ENCODE measurements at regions not wholly inside any gene's neighbourhood (a gene's known extent, or its start where the extent isn't known, plus 50 kb on each side); places are given as distances from the start of the nearest gene placed in this dataset.

DNA sequence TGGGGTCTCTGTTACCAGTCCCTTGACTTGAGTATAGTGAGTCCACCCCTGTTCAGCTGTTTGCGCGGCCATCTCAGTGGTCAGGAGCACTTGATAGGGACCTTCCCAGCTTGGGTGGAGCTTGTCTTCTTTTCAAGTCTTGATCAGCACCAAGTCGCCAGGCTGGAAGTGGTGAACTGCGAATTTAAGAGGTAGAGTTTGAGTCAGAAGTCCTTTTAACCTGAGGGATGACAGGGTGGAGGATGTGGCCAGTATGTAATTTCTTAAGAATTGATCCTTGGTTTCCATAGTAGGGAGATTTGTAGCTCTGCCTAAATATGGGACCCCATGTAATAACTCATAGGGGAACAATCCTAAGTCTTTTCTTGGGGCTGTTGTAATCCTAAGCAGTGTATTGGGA is 86.3 kb upstream of the XCR1 start:
- DNase-seq (ENCODE audit: low spot score): no peak

- no peak for DNase-seq (ENCODE audit: low spot score)
Measured at GRCh38 chr3:46112984-46113383, 85.7 kb upstream of the XCR1 start.

GRCh38 chr3:46112296-46112695 is 85.0 kb upstream of the XCR1 start:
- DNase-seq (ENCODE audit: low spot score): no peak

DNA sequence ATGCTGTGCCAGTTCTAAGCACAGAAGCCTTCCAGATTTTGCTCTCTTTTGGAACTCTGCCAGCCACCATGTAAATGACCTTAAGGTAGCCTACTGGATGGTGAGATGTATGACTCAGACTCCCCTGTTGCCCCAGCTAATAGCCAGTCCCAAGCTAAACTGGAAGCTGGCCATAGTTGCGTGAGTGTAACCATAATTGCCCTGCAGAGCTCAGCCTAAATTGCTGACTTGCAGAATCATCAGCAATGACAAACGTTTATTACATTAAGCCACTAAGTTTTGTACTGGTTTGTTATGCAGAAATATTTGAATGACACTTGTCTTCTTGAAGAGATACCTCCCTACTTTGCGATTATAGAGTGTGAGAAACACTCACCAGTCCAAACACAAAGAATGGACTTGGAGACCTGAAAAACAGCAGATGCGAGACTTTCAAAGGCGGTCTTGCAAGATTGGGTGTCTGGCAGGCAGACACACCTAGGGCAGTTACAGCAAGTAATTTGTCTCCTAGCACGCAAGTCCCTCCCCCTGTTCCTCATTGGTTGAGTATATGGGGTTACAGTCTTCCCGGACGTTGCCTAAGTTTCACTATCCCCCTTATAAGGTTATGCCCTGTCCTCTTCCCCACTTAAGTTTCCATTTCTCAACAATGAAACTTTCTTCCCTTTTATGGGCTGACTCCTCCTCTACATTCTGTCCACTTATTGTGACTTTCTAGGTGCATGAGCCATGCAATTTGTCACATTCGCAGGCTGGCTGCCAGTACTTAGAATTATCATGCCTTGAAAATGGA is 83.6 kb upstream of the XCR1 start:
- no peak for DNase-seq (ENCODE audit: low spot score)

DNA sequence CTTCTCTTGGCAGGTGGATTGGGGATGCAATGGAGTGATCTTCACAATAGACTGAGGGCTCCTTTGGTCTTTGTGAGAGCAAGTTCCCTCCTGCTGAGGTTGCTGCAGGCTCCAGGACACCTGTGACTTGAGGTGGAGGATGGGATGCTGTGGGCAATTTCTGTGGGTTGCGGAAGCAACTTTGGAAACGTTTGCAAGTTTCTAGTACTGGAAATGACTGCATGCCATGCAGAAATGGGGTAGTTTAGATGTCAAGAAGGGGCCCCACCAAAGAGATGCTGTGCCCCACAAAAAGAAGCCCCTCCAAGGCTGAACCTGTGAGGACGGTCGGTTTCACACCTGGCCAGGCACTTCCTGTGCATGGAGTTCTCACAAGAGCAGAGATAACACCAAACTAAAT is 80.4 kb upstream of the XCR1 start:
- DNase-seq (ENCODE audit: low spot score): no peak

- DNase-seq (ENCODE audit: low spot score): no peak
Measured at GRCh38 chr3:46105306-46105919, 78.1 kb upstream of the XCR1 start.

- no peak for DNase-seq (ENCODE audit: low spot score)
Measured at GRCh38 chr3:46104706-46105105, 77.4 kb upstream of the XCR1 start.

GRCh38 chr3:46102780-46103130 is 75.5 kb upstream of the XCR1 start:
- DNase-seq (ENCODE audit: low spot score): no peak

- DNase-seq (ENCODE audit: low spot score): no peak
Measured at GRCh38 chr3:46102059-46102779, 74.9 kb upstream of the XCR1 start.

DNA sequence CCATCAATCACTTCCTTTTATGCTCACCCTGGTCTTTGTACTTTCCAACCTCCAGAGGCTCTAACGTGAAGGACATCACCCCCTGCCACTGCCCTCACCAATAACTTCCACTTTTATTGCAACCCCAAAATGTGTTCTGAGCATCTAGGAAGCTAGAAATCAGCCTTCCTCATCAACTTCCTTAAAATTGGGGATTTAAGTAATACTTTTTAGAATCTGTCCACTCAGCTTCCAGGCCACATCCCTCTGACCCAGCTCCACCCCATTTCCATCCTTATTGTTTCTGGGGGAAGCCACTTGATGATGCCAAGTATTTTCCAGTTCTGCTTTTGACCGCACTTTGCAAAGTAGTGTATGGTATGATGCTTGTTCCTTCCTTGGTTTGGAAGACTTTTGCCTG is 73.5 kb upstream of the XCR1 start:
- no peak for DNase-seq (ENCODE audit: low spot score)

DNA sequence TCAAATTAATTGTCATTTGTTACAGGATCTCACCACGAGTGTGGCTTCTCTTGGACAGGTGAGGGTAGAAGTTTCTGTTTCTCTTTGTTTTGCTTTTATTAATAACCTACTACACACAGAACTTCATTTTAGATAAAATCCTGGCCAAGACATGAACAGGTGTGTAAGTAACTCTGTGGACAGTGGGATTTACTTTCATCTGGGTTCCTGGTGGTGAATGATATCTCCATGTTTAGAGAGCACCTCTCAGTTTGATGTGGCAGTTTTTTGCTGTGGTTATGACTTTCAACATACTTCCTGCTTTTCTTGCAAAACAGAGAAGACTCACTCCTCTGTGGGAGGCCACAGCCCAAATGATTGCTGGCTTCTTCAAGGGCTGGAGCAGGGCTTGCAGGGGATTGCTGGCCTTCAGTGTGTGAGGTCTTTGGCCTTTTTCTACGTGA is 71.1 kb upstream of the XCR1 start:
- no peak for DNase-seq (ENCODE audit: low spot score)

DNA sequence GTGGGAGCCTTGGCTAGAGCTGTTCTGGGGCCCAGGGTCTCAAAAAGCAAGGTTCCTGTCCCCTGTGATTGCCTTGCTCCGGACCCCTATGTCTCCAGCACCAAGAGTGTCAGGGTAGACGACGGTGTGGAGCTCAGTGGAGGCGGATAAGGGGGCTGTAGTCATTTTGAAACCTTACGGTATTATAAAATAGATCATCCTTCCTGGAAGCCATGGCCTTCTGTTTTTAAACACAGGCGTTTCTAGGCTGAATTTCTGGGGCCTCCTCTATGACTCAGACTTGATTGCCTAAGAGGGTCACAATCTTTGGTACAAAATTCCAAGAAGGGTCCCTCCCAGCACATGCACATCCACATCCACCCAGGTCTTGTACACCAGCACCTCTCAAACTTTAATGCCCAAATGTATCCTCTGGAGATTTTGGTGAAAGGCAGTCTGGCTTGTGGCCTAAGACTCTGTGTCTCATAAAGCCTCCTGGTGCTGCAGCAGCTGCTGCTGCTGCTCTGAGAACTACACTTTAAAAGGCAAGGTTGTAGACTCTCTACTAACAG is 70.5 kb upstream of the XCR1 start:
- DNase-seq (ENCODE audit: low spot score): no peak

DNA sequence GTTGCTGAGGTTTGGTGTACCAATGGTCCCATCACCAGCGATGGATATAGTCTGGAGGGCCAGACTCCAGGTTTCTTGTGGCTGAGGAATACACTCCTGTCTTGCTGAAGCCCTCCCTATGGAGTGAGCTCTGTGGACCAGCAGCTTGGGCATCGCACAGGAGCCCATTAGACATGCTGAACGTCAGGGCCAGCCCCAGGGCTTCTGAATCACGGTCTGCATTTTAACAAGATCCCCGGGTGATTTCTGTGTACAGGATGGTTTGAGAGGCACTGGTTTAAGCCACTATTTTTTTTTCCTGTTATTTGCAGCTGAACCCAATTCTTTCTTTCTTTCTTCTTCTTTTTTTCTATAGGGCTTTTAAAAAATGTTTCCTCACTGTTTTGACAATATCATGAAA is 69.5 kb upstream of the XCR1 start:
- DNase-seq (ENCODE audit: low spot score): no peak

- DNase-seq (ENCODE audit: low spot score): no peak
Measured at GRCh38 chr3:46096336-46096735, 69.1 kb upstream of the XCR1 start.

DNA sequence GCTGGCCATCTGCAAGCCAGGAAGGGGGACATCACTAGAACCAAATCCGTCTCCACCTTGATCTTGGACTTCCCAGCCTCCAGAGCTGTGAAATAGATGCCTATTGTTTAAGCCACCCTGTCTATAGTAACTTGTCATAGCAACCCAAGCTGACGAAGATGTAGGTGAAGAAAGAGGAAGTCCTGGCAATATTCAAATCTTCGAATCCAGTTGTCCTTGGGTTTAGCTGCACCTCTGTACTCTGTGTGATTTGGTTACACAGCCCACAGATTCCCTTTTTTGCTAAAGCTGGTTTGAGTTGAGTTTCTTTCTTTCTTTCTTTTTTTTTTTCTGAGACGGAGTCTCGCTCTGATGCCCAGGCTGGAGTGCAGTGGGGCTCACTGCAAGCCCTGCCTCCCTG is 68.0 kb upstream of the XCR1 start:
- no peak for DNase-seq (ENCODE audit: low spot score)

GRCh38 chr3:46094506-46094905 is 67.2 kb upstream of the XCR1 start:
- DNase-seq (ENCODE audit: low spot score): no peak

- DNase-seq (ENCODE audit: low spot score): no peak
Measured at GRCh38 chr3:46093966-46094365, 66.7 kb upstream of the XCR1 start.

DNA sequence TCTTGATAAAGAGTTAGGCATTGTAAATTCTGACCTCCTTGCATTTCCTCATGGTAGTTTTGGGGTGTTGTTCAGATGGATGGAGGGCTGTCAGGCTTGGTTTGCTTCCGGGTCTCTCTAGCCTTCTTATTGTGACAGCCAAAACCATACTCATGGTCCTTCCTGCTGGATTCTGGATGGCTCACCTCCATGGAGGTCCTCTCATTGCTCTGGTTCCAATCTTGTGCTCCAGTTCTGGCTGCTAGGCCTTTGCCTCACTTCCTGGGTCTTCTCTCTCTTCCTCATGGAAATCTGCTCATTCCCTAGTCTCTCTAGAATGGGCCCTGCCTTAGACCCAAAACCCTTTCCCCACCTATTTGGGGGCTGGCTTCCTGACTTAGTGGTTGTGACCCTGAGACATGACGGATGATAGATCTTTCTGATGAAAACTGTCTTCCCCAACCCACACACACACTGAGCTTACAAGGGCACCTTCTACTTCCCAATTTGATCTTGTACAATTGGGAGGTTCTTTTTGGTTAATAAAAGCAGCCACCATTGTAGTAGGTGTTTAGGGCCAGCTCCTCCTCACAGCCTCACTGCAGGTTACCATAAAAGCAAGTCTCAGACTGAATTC is 66.2 kb upstream of the XCR1 start:
- DNase-seq (ENCODE audit: low spot score): no peak

DNA sequence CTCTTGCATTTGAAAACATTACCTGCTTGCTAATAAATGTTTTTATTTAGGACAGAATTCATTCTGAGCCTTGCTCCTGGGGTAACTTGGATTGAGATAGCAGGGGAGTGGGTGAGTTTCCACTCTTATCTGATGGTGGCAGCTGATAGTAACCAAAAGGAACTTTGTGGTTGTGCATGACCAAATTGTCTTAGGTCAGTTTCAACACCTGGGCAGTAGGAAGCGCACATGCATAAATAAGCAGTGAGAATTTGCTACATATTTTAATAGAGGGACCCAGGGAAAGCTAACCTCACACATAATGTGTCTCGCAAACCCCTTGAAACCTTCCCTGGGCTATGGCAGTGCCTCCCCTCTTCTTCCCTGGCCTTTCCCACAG is 65.4 kb upstream of the XCR1 start:
- no peak for DNase-seq (ENCODE audit: low spot score)

GRCh38 chr3:46091741-46092701 is 64.7 kb upstream of the XCR1 start:
- no peak for DNase-seq (ENCODE audit: low spot score)

GRCh38 chr3:46091046-46091445 is 63.8 kb upstream of the XCR1 start:
- no peak for DNase-seq (ENCODE audit: low spot score)

All from ureter (tissue), 1 donor.